K562 (cell line): ENCODE measurements at regions not wholly inside any gene's neighbourhood (a gene's known extent, or its start where the extent isn't known, plus 50 kb on each side); places are given as distances from the start of the nearest gene placed in this dataset.

Source experiments
- ATAC-seq: fragments of 200-7000 bp; cut with Tn5 transposase; 3 replicates; pipeline ENCODE4 v1.9.1; 2020; ENCODE audit warnings: moderate library complexity
- BruUV-seq: library from RNA; stranded (reverse); fragments of 400-500 nt; replicated peaks from 2 replicates; lab custom pipeline; 2021; lab: Mats Ljungman, UMichigan
- CTCF ChIA-PET: fragments of 300-600 bp; formaldehyde crosslinking; extraction: SDS; loops from one replicate; lab custom pipeline; 2021; ENCODE audit warnings: low intra/inter-chr PET ratio; lab: Yijun Ruan, JAX
- POLR2A ChIA-PET: fragments of 300-600, 350-650 bp; sonication (Branson Sonifier 250); formaldehyde crosslinking; extraction: SDS; loops from one replicate; lab custom pipeline; 2021; ENCODE audit warnings: antibody characterized with exemption, inconsistent platforms; lab: Yijun Ruan, JAX
- DNase-seq, 4 experiments: peaks; one replicate each; pipeline versions ENCODE4 v3.0.0 to v3.0.0-alpha.2; 2011 to 2018; ENCODE audit warnings: low spot score in 3 of 4, mixed read lengths in 3 of 4; ENCODE audit errors: extremely low read depth in 1 of 4
- FAIRE-seq: peaks from 2 replicates; lab custom pipeline; 2011; peaks lifted over from hg19 to GRCh38; lab: Jason Lieb, UNC
- H2AFZ ChIP-seq: 2 replicates; pipeline ENCODE4 v1.6.0; 2011; ENCODE audit warnings: low read depth, low read length, control low read depth, inconsistent platforms
- H3K27ac ChIP-seq: fragments of 200-600 bp; 3 replicates; pipeline ENCODE4 v1.8.0; 2011; ENCODE audit warnings: low read depth, mild to moderate bottlenecking, control low read depth, inconsistent platforms, low read length, moderate library complexity, mixed read lengths; ENCODE audit errors: extremely low read depth
- H3K27me3 ChIP-seq, 2 experiments: fragments of 300-600 bp in 1 of 2; 2 replicates in 1 of 2; 3 replicates in 1 of 2; pipeline versions ENCODE4 v1.6.0 to v1.8.0; 2011; ENCODE audit warnings: inconsistent platforms in 2 of 2, low read length in 2 of 2, mild to moderate bottlenecking in 1 of 2, mixed read lengths in 1 of 2, moderate library complexity in 1 of 2; ENCODE audit not compliant: control insufficient read depth in 2 of 2, insufficient read depth in 2 of 2
- H3K36me3 ChIP-seq: fragments of 300-600 bp; 3 replicates; pipeline ENCODE4 v1.8.0; 2011; ENCODE audit warnings: mild to moderate bottlenecking, low read length, inconsistent platforms; ENCODE audit not compliant: control insufficient read depth, insufficient read depth
- H3K4me1 ChIP-seq, 2 experiments: fragments of 200-600 bp in 1 of 2; replicated peaks in 1 of 2; 2 replicates in 1 of 2; 3 replicates in 1 of 2; pipeline versions ENCODE4 v1.5.1 to v1.8.0; 2011; ENCODE audit warnings: inconsistent platforms in 2 of 2, low read length in 2 of 2, mild to moderate bottlenecking in 1 of 2, mixed read lengths in 1 of 2, moderate library complexity in 1 of 2; ENCODE audit not compliant: control insufficient read depth in 2 of 2, insufficient read depth in 2 of 2
- H3K4me2 ChIP-seq: 2 replicates; pipeline ENCODE4 v1.6.1; 2011; ENCODE audit warnings: low read length, control low read depth, inconsistent platforms, mixed read lengths; ENCODE audit not compliant: insufficient read depth
- H3K4me3 ChIP-seq: fragments of 200-600 bp; sonication (generic), shearing (Covaris generic); 2 replicates; pipeline ENCODE4 v1.5.1; 2016; ENCODE audit warnings: control low read depth, inconsistent platforms
- H3K79me2 ChIP-seq: fragments of 200-600 bp; 3 replicates; pipeline ENCODE4 v1.8.0; 2011; ENCODE audit warnings: low read length, inconsistent platforms; ENCODE audit not compliant: control insufficient read depth, insufficient read depth
- H3K9ac ChIP-seq, 2 experiments: 2 replicates each; pipeline versions ENCODE4 v1.6.0 to v1.6.1; 2011; ENCODE audit warnings: low read depth in 2 of 2, low read length in 2 of 2, control low read depth in 1 of 2, inconsistent platforms in 1 of 2, mild to moderate bottlenecking in 1 of 2, mixed read lengths in 1 of 2; ENCODE audit not compliant: insufficient read depth in 1 of 2
- H3K9me1 ChIP-seq: one replicate; pipeline ENCODE4 v1.6.0; 2011; ENCODE audit warnings: inconsistent platforms, mild to moderate bottlenecking, low read length, moderate library complexity; ENCODE audit not compliant: control insufficient read depth, insufficient read depth
- H3K9me3 ChIP-seq: replicated peaks from 2 replicates; pipeline ENCODE4 v1.5.1; 2011; ENCODE audit warnings: low read depth, low read length, inconsistent platforms; ENCODE audit not compliant: control insufficient read depth, insufficient read depth
- H4K20me1 ChIP-seq: replicated peaks from 2 replicates; pipeline ENCODE4 v1.6.1; 2011; ENCODE audit warnings: low read length, inconsistent platforms, mixed read lengths; ENCODE audit not compliant: control insufficient read depth, insufficient read depth
- FOXA3 ChIP-seq, 2 experiments: fragments of 450-650 bp in 1 of 2; sonication (generic) in 1 of 2; formaldehyde crosslinking; IDR thresholded peaks in 1 of 2; conservative IDR thresholded peaks in 1 of 2; 2 replicates each; pipeline versions ENCODE4 v1.4.0 to v1.8.0; 2020 to 2022; ENCODE audit warnings: mild to moderate bottlenecking in 2 of 2, missing genetic modification reagents in 1 of 2
- FUS ChIP-seq: fragments of 200-400 bp; formaldehyde crosslinking; optimal IDR thresholded peaks from 2 replicates; pipeline ENCODE3; 2017; ENCODE audit warnings: low read depth, low read length
- KLF16 ChIP-seq: IDR thresholded peaks from 2 replicates; pipeline ENCODE4 v1.6.1; 2016; ENCODE audit warnings: antibody characterized with exemption
- MAZ ChIP-seq, 2 experiments: fragments of 450-650 bp in 1 of 2; sonication (generic) in 1 of 2; formaldehyde crosslinking; IDR thresholded peaks in 1 of 2; conservative IDR thresholded peaks in 1 of 2; 2 replicates each; pipeline versions ENCODE4 v1.4.0 to v1.5.0; 2020; ENCODE audit warnings: mild to moderate bottlenecking in 1 of 2, missing genetic modification reagents in 1 of 2
- MECOM ChIP-seq: fragments of 250-450 bp; sonication (Bioruptor Pico); IDR thresholded peaks from 2 replicates; pipeline ENCODE4 v1.8.0; 2022; ENCODE audit warnings: inconsistent platforms
- MTA2 ChIP-seq: fragments of 450-650 bp; IDR thresholded peaks from 2 replicates; pipeline ENCODE4 v1.6.1; 2016; ENCODE audit warnings: low read depth
- SP1 ChIP-seq: sonication (generic); formaldehyde crosslinking; IDR thresholded peaks from 2 replicates; pipeline ENCODE4 v1.8.1; 2022; ENCODE audit warnings: mild to moderate bottlenecking, missing genetic modification reagents
- TBP ChIP-seq: optimal IDR thresholded peaks from 2 replicates; pipeline ENCODE3; 2011; ENCODE audit warnings: low read depth, low read length, improper control_type of control experiment
- WGBS: fragments of 100-300 bp; shearing (Covaris generic); methylation state at CpG from one replicate; pipeline ENCODE4 v1.1.6; 2016; ENCODE audit warnings: low coverage, mixed read lengths; ENCODE audit not compliant: insufficient coverage; ENCODE audit errors: missing lambda C conversion rate; 5-methylcytosine and 5-hydroxymethylcytosine counted together
- in situ Hi-C: fragments of 300-500 bp; cut with MboI; formaldehyde crosslinking; loops from 4 replicates; pipeline ENCODE4 v1.15.0; 2018; ENCODE audit warnings: inconsistent platforms, mixed read lengths
- intact Hi-C: fragments of 100-400 bp; cut with micrococcal nuclease; formaldehyde crosslinking; loops from 2 replicates; pipeline ENCODE4 v1.14.2; 2022
- TF ChIP-seq, protein P1 (sequence below): fragments of 450-650 bp; formaldehyde crosslinking; IDR thresholded peaks from 2 replicates; pipeline ENCODE4 v1.4.0; 2020; ENCODE audit warnings: mild to moderate bottlenecking, mixed read lengths

DNA sequence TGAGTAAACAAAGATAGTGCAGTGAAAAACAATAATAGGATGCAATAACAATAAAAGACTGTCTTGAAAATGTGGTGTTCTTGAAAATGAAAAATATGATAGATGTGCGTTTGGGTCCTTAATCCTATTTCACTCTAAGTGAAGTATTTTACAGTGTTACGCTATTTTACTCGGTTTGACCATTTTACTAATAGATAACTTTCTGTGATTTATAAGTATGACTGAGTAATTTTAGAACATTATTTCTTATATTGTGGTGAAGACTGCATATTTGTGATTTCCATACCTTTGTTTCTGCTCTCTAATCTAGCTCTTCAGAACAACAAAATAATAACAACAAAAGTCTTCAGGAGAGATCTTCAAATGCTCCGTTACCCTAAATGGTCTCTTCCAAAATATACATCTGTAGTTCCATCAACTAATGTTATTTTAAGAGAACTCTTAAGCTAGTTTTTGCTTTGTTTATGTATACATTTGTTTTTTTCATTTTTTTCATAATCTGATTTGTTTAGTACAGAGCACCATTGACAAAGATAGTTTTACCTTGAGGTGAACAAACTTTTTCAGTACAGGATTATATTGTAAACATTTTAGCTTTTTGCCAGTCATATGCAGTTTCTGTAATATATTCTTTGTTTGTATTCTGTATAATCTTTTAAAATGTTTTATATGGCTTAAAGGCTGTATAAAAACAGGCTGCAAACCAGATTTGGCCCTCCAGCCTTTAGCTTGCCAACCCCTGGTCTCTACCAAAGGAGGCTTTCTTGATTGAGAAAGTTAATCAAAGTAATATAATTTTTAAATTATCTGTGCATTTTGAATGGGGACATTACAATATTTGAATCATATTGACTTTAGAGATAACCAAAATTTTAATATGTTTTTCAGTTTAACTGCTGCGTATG is 1572.7 kb upstream of the PRR20A start:
- FAIRE-seq (no peak), ATAC-seq (no peak), DNase-seq (no peak)
- no peak overlapping the region for H2AFZ ChIP-seq
- no peak overlapping the region for H3K9ac ChIP-seq
- in situ Hi-C loops = no loop called here
- no peaks in the 10 kb centered on the region for H4K20me1 ChIP-seq
- 0% methylated on average over 5 of the region's 5 CpGs for WGBS
- H3K4me1 ChIP-seq = no peaks in the 10 kb centered on the region
- POLR2A ChIA-PET = no interaction called here
- BruUV-seq = no TSS peak
- no peaks in the 10 kb centered on the region for H3K27me3 ChIP-seq
- no peaks in the 10 kb centered on the region for H3K36me3 ChIP-seq
- no peak overlapping the region for H3K4me2 ChIP-seq
- TF ChIP-seq KLF16 (no peak), TBP (no peak), SP1 (CRISPR knock-in tag) (no peak), FUS (no peak), MECOM (CRISPR knock-in tag) (no peak), MAZ (CRISPR knock-in tag; conservative IDR thresholded peaks at IDR 0.05 in 1 of 2, IDR thresholded peaks at IDR 0.05 in 1 of 2) (no peak), MTA2 (no peak), FOXA3 (CRISPR knock-in tag; conservative IDR thresholded peaks at IDR 0.05 in 1 of 2, IDR thresholded peaks at IDR 0.05 in 1 of 2) (no peak)
- TF ChIP-seq, protein P1, sequence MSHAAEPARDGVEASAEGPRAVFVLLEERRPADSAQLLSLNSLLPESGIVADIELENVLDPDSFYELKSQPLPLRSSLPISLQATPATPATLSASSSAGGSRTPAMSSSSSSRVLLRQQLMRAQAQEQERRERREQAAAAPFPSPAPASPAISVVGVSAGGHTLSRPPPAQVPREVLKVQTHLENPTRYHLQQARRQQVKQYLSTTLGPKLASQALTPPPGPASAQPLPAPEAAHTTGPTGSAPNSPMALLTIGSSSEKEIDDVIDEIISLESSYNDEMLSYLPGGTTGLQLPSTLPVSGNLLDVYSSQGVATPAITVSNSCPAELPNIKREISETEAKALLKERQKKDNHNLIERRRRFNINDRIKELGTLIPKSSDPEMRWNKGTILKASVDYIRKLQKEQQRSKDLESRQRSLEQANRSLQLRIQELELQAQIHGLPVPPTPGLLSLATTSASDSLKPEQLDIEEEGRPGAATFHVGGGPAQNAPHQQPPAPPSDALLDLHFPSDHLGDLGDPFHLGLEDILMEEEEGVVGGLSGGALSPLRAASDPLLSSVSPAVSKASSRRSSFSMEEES (CRISPR knock-in tag) = no peak
- TF ChIP-seq, all 486 proteins: peak for 0
- CTCF ChIA-PET = no interaction called here
- Histone ChIP-seq H3K4me3 (no peak overlapping the region), H3K79me2 (no peaks in the 10 kb centered on the region), H3K9me1 (no peaks in the 10 kb centered on the region), H3K9me3 (no peaks in the 10 kb centered on the region), H3K27ac (no peak overlapping the region)
- intact Hi-C loops = no loop called here
